ENCODE measurements at regions not wholly inside any gene's neighbourhood (a gene's known extent, or its start where the extent isn't known, plus 50 kb on each side); places are given as distances from the start of the nearest gene placed in this dataset.

- Histone ChIP-seq H2AK5ac (ENCODE audit: low read depth, low read length) (no peak overlapping the region), H3K23me2 (ENCODE audit: low read depth, low read length) (no peaks in the 10 kb centered on the region), H2BK120ac (replicated peaks; ENCODE audit: low read depth, low read length) (no peak overlapping the region), H3K4me2 (ENCODE audit: insufficient read depth in 1 of 2, low read depth in 2 of 2, low read length in 2 of 2) (no peak overlapping the region), H2AFZ (ENCODE audit: low read length) (no peak overlapping the region), H4K91ac (replicated peaks; ENCODE audit: insufficient read length, low read length) (no peak overlapping the region), H4K5ac (ENCODE audit: insufficient read length, low read depth, low read length) (no peak overlapping the region), H3K9me3 (ENCODE audit: insufficient read depth in 2 of 2, low read depth in 1 of 2, low read length in 1 of 2) (no peaks in the 10 kb centered on the region), H3K56ac (replicated peaks; ENCODE audit: insufficient read length, low read depth, low read length) (no peak overlapping the region), H3K27ac (ENCODE audit: low read depth, low read length) (no peak overlapping the region), H3K9ac (replicated peaks in 1 of 4; ENCODE audit: extremely low read depth in 1 of 4, low read depth in 3 of 4, low read length in 3 of 4) (no peak overlapping the region), H2BK5ac (ENCODE audit: low read depth, low read length) (no peak overlapping the region), H3K18ac (ENCODE audit: extremely low read depth, low read length) (no peak overlapping the region), H3K14ac (ENCODE audit: insufficient read length) (no peak overlapping the region), H2BK12ac (ENCODE audit: low read depth, low read length) (no peak overlapping the region), H3K27me3 (replicated peaks in 1 of 4; ENCODE audit: control insufficient read depth in 3 of 4, extremely low read depth in 1 of 4, insufficient read depth in 3 of 4, low read length in 3 of 4) (no peaks in the 10 kb centered on the region), H2BK20ac (ENCODE audit: low read length) (no peak overlapping the region), H3K79me2 (ENCODE audit: control insufficient read depth in 1 of 2, insufficient read depth in 2 of 2, low read length in 2 of 2) (no peaks in the 10 kb centered on the region), H3K79me1 (ENCODE audit: low read depth, low read length) (no peaks in the 10 kb centered on the region), H4K8ac (ENCODE audit: extremely low read depth, insufficient read depth, low read length) (no peak overlapping the region), H3K4ac (replicated peaks; ENCODE audit: insufficient read length, low read depth, low read length) (no peak overlapping the region), H2BK15ac (ENCODE audit: low read length) (no peak overlapping the region), H3K23ac (ENCODE audit: insufficient read length) (no peak overlapping the region), H3K36me3 (ENCODE audit: control insufficient read depth in 2 of 4, insufficient read depth in 4 of 4, low read length in 3 of 4) (no peaks in the 10 kb centered on the region), H3K4me3 (ENCODE audit: extremely low read depth in 1 of 4, insufficient read depth in 2 of 4, low read depth in 3 of 4, low read length in 4 of 4) (no peak overlapping the region), H4K20me1 (replicated peaks in 1 of 2; ENCODE audit: control insufficient read depth in 1 of 2, insufficient read depth in 2 of 2, low read length in 2 of 2) (no peaks in the 10 kb centered on the region), H3K4me1 (replicated peaks in 1 of 4; ENCODE audit: control insufficient read depth in 3 of 4, insufficient read depth in 4 of 4, low read length in 3 of 4) (no peaks in the 10 kb centered on the region)
- FAIRE-seq = no peak
- no peak for DNase-seq (ENCODE audit: low read depth in 1 of 2, low spot score in 2 of 2)
- POLR2A ChIA-PET (ENCODE audit: partially characterized antibody) = no interaction called here
- CTCF ChIA-PET (ENCODE audit: partially characterized antibody) = interaction anchor here (2.8 kb wide), 1 partner anchor 12 kb away, joined by 8 read pairs; no protein-coding TSS in a partner anchor
- TF ChIP-seq NANOG (IDR thresholded peaks at IDR 0.05; ENCODE audit: insufficient read depth, low read depth, low read length, poor library complexity, severe bottlenecking) (no peak), GABPA (IDR thresholded peaks at IDR 0.05; ENCODE audit: borderline replicate concordance, insufficient read depth, low read length) (no peak), BACH1 (IDR thresholded peaks at IDR 0.05; ENCODE audit: low read length) (no peak), SAP30 (IDR thresholded peaks at IDR 0.05; ENCODE audit: insufficient read depth, insufficient replicate concordance, low read length) (no peak), RFX5 (IDR thresholded peaks at IDR 0.05; ENCODE audit: borderline replicate concordance, low read depth, low read length) (no peak), POU5F1 (IDR thresholded peaks at IDR 0.05; ENCODE audit: low read depth, low read length) (no peak), TAF7 (optimal IDR thresholded peaks at IDR 0.05; ENCODE audit: borderline replicate concordance, low read depth, low read length) (no peak), POLR2AphosphoS5 (IDR thresholded peaks at IDR 0.05; ENCODE audit: low read depth, low read length) (no peak), RAD21 (IDR thresholded peaks at IDR 0.05 in 1 of 2, conservative IDR thresholded peaks at IDR 0.05 in 1 of 2; ENCODE audit: low read depth in 2 of 2, low read length in 2 of 2) (no peak), EP300 (IDR thresholded peaks at IDR 0.05; ENCODE audit: borderline replicate concordance in 1 of 2, low read depth in 2 of 2, low read length in 2 of 2) (no peak), SIX5 (IDR thresholded peaks at IDR 0.05; ENCODE audit: low read depth, low read length) (no peak), BCL11A (IDR thresholded peaks at IDR 0.05; ENCODE audit: low read depth in 2 of 2, low read length in 2 of 2) (no peak), CBX8 (IDR thresholded peaks at IDR 0.05; ENCODE audit: borderline replicate concordance, low read depth, low read length) (no peak)
Observed at GRCh38 chr5:97624886-97625285, 441.8 kb upstream of the RIOK2 start.

Measured in H1 (cell line).